ENCODE measurements at regions not wholly inside any gene's neighbourhood (a gene's known extent, or its start where the extent isn't known, plus 50 kb on each side); places are given as distances from the start of the nearest gene placed in this dataset.

DNA sequence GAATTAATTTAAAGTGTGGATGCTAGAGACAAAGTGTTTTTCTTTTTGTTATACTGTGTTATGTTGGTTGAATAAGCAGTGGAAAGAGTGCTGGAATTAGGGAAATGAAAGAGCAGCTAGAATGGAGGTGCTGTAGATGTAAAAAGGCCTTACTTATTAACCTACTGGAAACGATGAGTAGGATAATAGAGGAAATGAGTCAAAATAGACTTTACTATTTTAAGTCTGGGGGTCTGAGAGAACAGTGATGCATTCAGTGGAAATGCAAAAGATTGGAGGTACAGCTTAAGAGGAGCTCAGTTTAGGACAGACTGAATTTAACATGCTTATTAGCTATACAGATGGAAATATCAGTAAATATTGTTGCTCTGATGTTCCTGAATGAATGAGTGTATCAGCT lies 674.0 kb downstream of the OTOL1 start:
- no peaks in the 10 kb centered on the region for H3K36me3 ChIP-seq (replicated peaks in 1 of 2; ENCODE audit: insufficient read depth in 1 of 2, low read depth in 2 of 2)
- no peaks in the 10 kb centered on the region for H3K27me3 ChIP-seq
- ATAC-seq (no peak), DNase-seq (no peak)
- 50% methylated on average over 1 of the region's 1 CpG for WGBS, 2 donors
- no peak overlapping the region for H3K4me3 ChIP-seq
- H3K27ac ChIP-seq: no peak overlapping the region
- no peaks in the 10 kb centered on the region for H3K9me3 ChIP-seq
- TF ChIP-seq POLR2A (IDR thresholded peaks at IDR 0.05): no peak
- no peak for TF ChIP-seq CTCF (IDR thresholded peaks at IDR 0.05)
- H3K4me1 ChIP-seq: no peaks in the 10 kb centered on the region
- intact Hi-C loops (cut with DNase I): no loop called here

DNA sequence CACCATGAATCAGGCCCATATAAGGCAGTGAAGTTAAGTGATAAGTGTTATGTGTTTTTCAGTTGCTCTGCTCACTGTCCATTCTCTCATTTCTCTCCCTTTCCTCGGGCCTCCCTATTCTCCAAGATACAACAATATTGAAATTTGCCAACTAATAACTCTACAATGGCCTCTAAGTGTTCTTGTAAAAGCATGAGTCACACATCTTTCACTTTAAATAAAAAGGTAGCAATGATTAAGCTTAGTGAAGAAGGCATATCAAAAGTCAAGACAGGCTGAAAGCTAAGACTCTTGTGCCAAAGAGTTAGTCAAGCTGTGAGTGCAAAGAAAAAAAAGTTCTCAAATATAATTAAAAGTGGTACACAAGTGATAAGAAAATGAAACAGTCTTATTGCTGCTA lies 675.4 kb downstream of the OTOL1 start:
- no peaks in the 10 kb centered on the region for H3K4me1 ChIP-seq
- H3K36me3 ChIP-seq (replicated peaks in 1 of 2; ENCODE audit: insufficient read depth in 1 of 2, low read depth in 2 of 2): no peaks in the 10 kb centered on the region
- 42 to 43% methylated on average over 1 of the region's 1 CpG for WGBS, 2 donors
- no peak overlapping the region for H3K4me3 ChIP-seq
- no peaks in the 10 kb centered on the region for H3K27me3 ChIP-seq
- no peak overlapping the region for H3K27ac ChIP-seq
- intact Hi-C loops (cut with DNase I): no loop called here
- no peak for DNase-seq
- no peaks in the 10 kb centered on the region for H3K9me3 ChIP-seq
- no peak for TF ChIP-seq CTCF (IDR thresholded peaks at IDR 0.05)
- no peak for TF ChIP-seq POLR2A (IDR thresholded peaks at IDR 0.05)
- no peak for ATAC-seq

DNA sequence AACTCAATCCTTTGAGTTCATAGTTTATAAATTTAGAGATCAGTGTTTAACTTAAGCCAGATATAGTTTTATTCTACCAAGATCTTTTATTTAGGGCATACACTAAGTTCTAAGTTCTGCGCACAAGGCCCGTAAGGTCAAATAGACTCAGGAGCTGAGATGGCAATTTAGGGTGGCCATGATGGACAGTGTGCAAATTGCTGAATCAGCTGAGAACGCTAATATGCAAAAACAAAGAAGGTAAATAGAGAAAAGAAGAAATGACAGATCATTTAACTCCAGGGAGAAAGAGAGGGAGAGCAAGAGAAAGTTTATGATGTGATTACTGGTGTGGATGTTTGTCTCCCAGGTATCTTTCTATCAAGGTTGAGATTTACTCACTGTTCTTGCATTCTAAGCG lies 678.5 kb downstream of the OTOL1 start:
- intact Hi-C loops (cut with DNase I): no loop called here
- H3K4me3 ChIP-seq: no peak overlapping the region
- WGBS, 2 donors: 71 to 72% methylated on average over 4 of the region's 4 CpGs
- no peaks in the 10 kb centered on the region for H3K36me3 ChIP-seq (replicated peaks in 1 of 2; ENCODE audit: insufficient read depth in 1 of 2, low read depth in 2 of 2)
- no peaks in the 10 kb centered on the region for H3K9me3 ChIP-seq
- H3K27ac ChIP-seq: no peak overlapping the region
- DNase-seq: no peak
- ATAC-seq: no peak
- no peaks in the 10 kb centered on the region for H3K27me3 ChIP-seq
- H3K4me1 ChIP-seq: no peaks in the 10 kb centered on the region
- TF ChIP-seq CTCF (IDR thresholded peaks at IDR 0.05) (no peak), POLR2A (IDR thresholded peaks at IDR 0.05) (no peak)

DNA sequence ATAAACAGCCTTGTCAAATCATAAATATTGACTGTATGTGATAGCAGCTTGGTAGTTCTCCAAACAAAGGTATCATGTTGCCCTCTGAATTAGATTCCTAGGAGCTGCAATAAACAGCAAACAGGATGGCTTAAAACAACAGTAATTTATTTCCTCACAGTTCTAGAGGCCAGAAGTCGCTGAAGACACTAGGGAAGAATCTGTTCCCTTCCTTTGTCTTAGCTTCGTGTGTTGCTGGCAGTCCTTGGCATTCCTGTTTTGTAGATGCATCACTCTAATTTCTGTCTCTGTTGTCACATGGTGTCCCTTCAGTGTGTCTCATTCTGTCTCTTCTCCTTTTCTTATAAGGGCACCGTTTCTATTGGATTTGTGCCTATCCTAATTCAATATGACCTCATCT lies 679.3 kb downstream of the OTOL1 start:
- DNase-seq (no peak), ATAC-seq (no peak)
- H3K4me3 ChIP-seq: no peak overlapping the region
- H3K4me1 ChIP-seq: no peaks in the 10 kb centered on the region
- H3K27ac ChIP-seq: no peak overlapping the region
- no peaks in the 10 kb centered on the region for H3K27me3 ChIP-seq
- no peaks in the 10 kb centered on the region for H3K36me3 ChIP-seq (replicated peaks in 1 of 2; ENCODE audit: insufficient read depth in 1 of 2, low read depth in 2 of 2)
- H3K9me3 ChIP-seq: no peaks in the 10 kb centered on the region
- no peak for TF ChIP-seq POLR2A (IDR thresholded peaks at IDR 0.05)
- TF ChIP-seq CTCF (IDR thresholded peaks at IDR 0.05): no peak
- 27 to 30% methylated on average over 3 of the region's 3 CpGs for WGBS, 2 donors
- intact Hi-C loops (cut with DNase I): no loop called here

DNA sequence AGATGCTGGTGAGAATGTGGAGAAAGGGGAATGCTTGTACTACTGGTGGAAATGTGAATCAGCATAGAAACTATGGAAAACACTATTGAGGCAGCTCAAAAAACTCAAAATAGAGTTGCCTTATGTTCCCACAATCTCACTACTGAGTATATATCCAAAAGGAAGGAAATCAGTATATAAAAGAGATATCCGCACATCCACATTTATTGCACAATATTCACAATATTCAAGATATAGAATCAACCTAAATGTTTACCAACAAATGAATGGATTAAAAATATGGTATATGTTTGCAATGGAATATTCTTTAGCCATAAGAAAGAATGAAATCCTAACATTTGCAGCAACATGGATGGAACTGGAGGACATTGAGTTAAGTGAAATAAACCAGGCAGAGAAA lies 686.8 kb downstream of the OTOL1 start:
- H3K36me3 ChIP-seq (replicated peaks in 1 of 2; ENCODE audit: insufficient read depth in 1 of 2, low read depth in 2 of 2): no peaks in the 10 kb centered on the region
- H3K27me3 ChIP-seq: no peaks in the 10 kb centered on the region
- H3K4me1 ChIP-seq: no peaks in the 10 kb centered on the region
- H3K27ac ChIP-seq: no peak overlapping the region
- 86 to 92% methylated on average over 1 of the region's 1 CpG for WGBS, 2 donors
- intact Hi-C loops (cut with DNase I): no loop called here
- TF ChIP-seq CTCF (IDR thresholded peaks at IDR 0.05): no peak
- DNase-seq: no peak
- H3K4me3 ChIP-seq: no peak overlapping the region
- ATAC-seq: no peak
- H3K9me3 ChIP-seq: no peaks in the 10 kb centered on the region

All from body of pancreas (tissue), 4 donors.